Peyer's patch (tissue), 4 donors: ENCODE measurements at regions not wholly inside any gene's neighbourhood (a gene's known extent, or its start where the extent isn't known, plus 50 kb on each side); places are given as distances from the start of the nearest gene placed in this dataset.

Experiments
- POLR2A ChIP-seq, 2 donors: fragments of 450-650 bp; IDR thresholded peaks; one replicate each; pipeline ENCODE4 v1.5.1; 2017; ENCODE audit warnings: antibody characterized with exemption in 2 of 2, mild to moderate bottlenecking in 2 of 2, moderate library complexity in 2 of 2
- TF ChIP-seq, protein P1 (sequence below), 6 experiments: fragments of 450-650 bp in 4 of 6; fragments of 200-600 bp in 2 of 6; sonication (generic) in 1 of 6; IDR thresholded peaks; one replicate each; pipeline ENCODE4 v1.5.1; 2017 to 2019; ENCODE audit warnings: antibody characterized with exemption in 6 of 6, mild to moderate bottlenecking in 3 of 6, moderate library complexity in 1 of 6

- TF ChIP-seq, protein P1, sequence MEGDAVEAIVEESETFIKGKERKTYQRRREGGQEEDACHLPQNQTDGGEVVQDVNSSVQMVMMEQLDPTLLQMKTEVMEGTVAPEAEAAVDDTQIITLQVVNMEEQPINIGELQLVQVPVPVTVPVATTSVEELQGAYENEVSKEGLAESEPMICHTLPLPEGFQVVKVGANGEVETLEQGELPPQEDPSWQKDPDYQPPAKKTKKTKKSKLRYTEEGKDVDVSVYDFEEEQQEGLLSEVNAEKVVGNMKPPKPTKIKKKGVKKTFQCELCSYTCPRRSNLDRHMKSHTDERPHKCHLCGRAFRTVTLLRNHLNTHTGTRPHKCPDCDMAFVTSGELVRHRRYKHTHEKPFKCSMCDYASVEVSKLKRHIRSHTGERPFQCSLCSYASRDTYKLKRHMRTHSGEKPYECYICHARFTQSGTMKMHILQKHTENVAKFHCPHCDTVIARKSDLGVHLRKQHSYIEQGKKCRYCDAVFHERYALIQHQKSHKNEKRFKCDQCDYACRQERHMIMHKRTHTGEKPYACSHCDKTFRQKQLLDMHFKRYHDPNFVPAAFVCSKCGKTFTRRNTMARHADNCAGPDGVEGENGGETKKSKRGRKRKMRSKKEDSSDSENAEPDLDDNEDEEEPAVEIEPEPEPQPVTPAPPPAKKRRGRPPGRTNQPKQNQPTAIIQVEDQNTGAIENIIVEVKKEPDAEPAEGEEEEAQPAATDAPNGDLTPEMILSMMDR (IDR thresholded peaks at IDR 0.05), result no peak
- no peak for TF ChIP-seq POLR2A (IDR thresholded peaks at IDR 0.05)
Measured at GRCh38 chr1:91151702-91152101, 129.9 kb upstream of the ZNF644 start.
